ENCODE measurements at regions not wholly inside any gene's neighbourhood (a gene's known extent, or its start where the extent isn't known, plus 50 kb on each side); places are given as distances from the start of the nearest gene placed in this dataset.

DNA sequence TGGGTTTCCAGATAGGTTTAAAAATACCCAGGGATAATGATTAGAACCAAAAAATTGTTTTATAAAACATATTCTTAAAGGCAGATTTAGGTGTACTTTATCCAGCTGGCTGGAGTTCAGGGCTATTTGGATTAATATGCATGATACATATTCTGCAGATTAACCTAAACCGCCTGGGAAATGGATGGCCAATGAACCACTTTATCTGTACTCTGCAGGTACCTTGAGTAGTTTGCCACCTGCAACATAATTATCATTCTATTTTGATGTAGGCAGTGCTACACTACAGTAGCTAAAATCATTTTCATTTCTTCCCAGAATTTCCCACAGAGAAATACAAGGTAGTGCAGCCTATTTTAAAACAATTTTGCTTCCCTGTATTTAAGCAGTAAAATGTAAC, 683.2 kb upstream of the GNPDA2 start:
- Histone ChIP-seq H3K4me3 (ENCODE audit: low read length) (no peak overlapping the region), H3K9me3 (ENCODE audit: insufficient read depth, low read depth, low read length) (no peaks in the 10 kb centered on the region), H3K27me3 (ENCODE audit: insufficient read depth, low read length) (no peaks in the 10 kb centered on the region), H3K4me1 (ENCODE audit: insufficient read depth, low read length) (no peaks in the 10 kb centered on the region), H3K36me3 (ENCODE audit: insufficient read depth, low read depth, low read length) (no peaks in the 10 kb centered on the region), H3K27ac (ENCODE audit: low read length) (no peak overlapping the region), H3K9ac (ENCODE audit: low read depth, low read length) (no peak overlapping the region)

DNA sequence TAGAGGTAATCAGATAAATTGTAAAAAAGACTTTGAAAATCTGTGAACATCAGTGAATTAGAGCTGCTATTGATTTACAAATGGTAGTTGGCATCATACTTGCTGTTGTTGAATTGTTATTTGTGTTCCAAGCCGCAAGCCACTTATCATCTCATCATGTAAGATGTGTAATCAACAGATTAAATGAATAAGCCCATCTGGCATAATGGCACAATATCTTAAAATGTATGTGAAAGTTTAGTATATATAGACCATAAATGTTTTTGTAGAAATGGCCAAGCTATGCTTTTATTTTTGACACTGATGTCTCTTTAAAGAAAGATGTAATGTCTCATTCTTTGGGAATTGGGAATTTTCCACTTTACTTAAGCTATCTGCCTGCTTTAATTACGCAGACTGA, 682.6 kb upstream of the GNPDA2 start:
- Histone ChIP-seq H3K4me3 (ENCODE audit: low read length) (no peak overlapping the region), H3K9me3 (ENCODE audit: insufficient read depth, low read depth, low read length) (no peaks in the 10 kb centered on the region), H3K36me3 (ENCODE audit: insufficient read depth, low read depth, low read length) (no peaks in the 10 kb centered on the region), H3K4me1 (ENCODE audit: insufficient read depth, low read length) (no peaks in the 10 kb centered on the region), H3K27ac (ENCODE audit: low read length) (no peak overlapping the region), H3K9ac (ENCODE audit: low read depth, low read length) (no peak overlapping the region), H3K27me3 (ENCODE audit: insufficient read depth, low read length) (no peaks in the 10 kb centered on the region)

DNA sequence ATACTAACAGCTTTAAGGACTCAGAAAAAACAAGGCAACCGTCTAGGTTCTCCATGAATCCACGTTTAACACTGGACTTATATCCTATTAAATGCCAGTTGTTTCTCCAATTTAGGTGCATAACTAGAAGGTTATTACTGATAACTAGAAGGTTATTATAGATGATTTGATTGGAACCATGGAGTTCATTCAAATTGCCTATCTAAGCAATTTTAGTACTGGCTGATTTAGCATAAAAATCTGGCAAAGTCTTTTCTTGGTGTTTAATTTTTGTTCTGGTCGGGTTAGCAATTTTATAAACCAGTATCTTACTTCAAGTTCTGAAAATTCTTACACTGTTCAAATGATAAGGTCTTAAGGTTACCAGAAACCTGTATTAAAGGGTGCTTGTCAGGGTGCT, 672.8 kb upstream of the GNPDA2 start:
- Histone ChIP-seq H3K4me3 (ENCODE audit: low read length) (no peak overlapping the region), H3K36me3 (ENCODE audit: insufficient read depth, low read depth, low read length) (no peaks in the 10 kb centered on the region), H3K9me3 (ENCODE audit: insufficient read depth, low read depth, low read length) (peaks cover 6% of the 10 kb centered on the region), H3K27me3 (ENCODE audit: insufficient read depth, low read length) (no peaks in the 10 kb centered on the region), H3K4me1 (ENCODE audit: insufficient read depth, low read length) (no peaks in the 10 kb centered on the region), H3K27ac (ENCODE audit: low read length) (no peak overlapping the region), H3K9ac (ENCODE audit: low read depth, low read length) (no peak overlapping the region)

DNA sequence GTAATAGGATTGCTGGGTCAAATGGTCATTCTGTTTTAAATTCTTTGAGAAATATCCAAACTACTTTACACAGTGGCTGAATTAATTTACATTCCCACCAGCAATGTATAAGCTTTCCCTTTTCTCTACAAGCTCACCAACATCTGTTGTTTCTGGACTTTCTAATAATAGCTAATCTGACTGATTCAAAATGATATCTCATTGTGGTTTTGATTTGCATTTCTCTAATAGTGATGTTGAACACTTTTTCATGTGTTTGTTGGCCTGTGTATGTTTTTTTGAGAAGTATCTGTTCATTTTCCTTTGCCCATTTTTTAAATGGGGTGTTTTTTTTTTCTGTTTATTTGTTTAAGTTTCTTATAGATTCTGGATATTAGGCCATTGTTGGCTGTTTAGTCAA, 659.0 kb upstream of the GNPDA2 start:
- Histone ChIP-seq H3K4me3 (ENCODE audit: low read length) (no peak overlapping the region), H3K36me3 (ENCODE audit: insufficient read depth, low read depth, low read length) (no peaks in the 10 kb centered on the region), H3K27ac (ENCODE audit: low read length) (no peak overlapping the region)

GRCh38 chr4:45370408-45370807, 644.1 kb upstream of the GNPDA2 start:
- Histone ChIP-seq H3K9ac (ENCODE audit: low read depth, low read length) (no peak overlapping the region), H3K27ac (ENCODE audit: low read length) (no peak overlapping the region), H3K4me1 (ENCODE audit: insufficient read depth, low read length) (no peaks in the 10 kb centered on the region), H3K4me3 (ENCODE audit: low read length) (no peak overlapping the region), H3K27me3 (ENCODE audit: insufficient read depth, low read length) (no peaks in the 10 kb centered on the region), H3K36me3 (ENCODE audit: insufficient read depth, low read depth, low read length) (no peaks in the 10 kb centered on the region), H3K9me3 (ENCODE audit: insufficient read depth, low read depth, low read length) (no peaks in the 10 kb centered on the region)

More for the DNA sequence above, 659.0 kb upstream of the GNPDA2 start:
- no peaks in the 10 kb centered on the region for H3K9me3 ChIP-seq (ENCODE audit: insufficient read depth, low read depth, low read length)
- no peak overlapping the region for H3K9ac ChIP-seq (ENCODE audit: low read depth, low read length)
- no peaks in the 10 kb centered on the region; the same call in 1 of the 2 replicates for H3K4me1 ChIP-seq (ENCODE audit: insufficient read depth, low read length)
- no peaks in the 10 kb centered on the region for H3K27me3 ChIP-seq (ENCODE audit: insufficient read depth, low read length)

DNA sequence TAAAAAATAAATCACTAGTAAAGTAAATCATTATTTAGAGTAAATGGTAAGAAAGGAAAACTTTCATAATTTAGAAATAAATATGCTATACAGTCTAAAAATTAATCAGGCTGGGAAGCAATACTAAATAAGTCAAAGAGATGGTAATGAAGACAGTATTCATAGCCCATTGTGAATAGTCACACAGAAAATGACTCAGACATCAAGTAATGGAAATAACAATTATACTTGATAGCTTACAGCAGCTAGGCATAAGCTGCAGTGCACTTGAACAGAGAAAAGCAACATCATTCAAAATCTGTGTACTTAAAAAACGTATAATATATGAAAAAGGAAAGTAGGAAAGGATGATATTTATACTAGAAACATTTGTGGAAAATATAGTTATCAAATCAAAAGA, 642.5 kb upstream of the GNPDA2 start:
- H3K9me3 ChIP-seq (ENCODE audit: insufficient read depth, low read depth, low read length) = no peaks in the 10 kb centered on the region
- H3K4me3 ChIP-seq (ENCODE audit: low read length) = no peak overlapping the region
- no peak overlapping the region for H3K9ac ChIP-seq (ENCODE audit: low read depth, low read length)
- no peaks in the 10 kb centered on the region for H3K27me3 ChIP-seq (ENCODE audit: insufficient read depth, low read length)
- no peak overlapping the region for H3K27ac ChIP-seq (ENCODE audit: low read length)
- H3K36me3 ChIP-seq (ENCODE audit: insufficient read depth, low read depth, low read length) = no peaks in the 10 kb centered on the region
- no peaks in the 10 kb centered on the region for H3K4me1 ChIP-seq (ENCODE audit: insufficient read depth, low read length)

GRCh38 chr4:45363931-45364330, 637.6 kb upstream of the GNPDA2 start:
- H3K9me3 ChIP-seq (ENCODE audit: insufficient read depth, low read depth, low read length) = peaks cover 14% of the 10 kb centered on the region
- H3K27me3 ChIP-seq (ENCODE audit: insufficient read depth, low read length) = no peaks in the 10 kb centered on the region
- H3K4me1 ChIP-seq (ENCODE audit: insufficient read depth, low read length) = no peaks in the 10 kb centered on the region; the same call in 1 of the 2 replicates
- no peaks in the 10 kb centered on the region for H3K36me3 ChIP-seq (ENCODE audit: insufficient read depth, low read depth, low read length)
- no peak overlapping the region for H3K4me3 ChIP-seq (ENCODE audit: low read length)
- no peak overlapping the region for H3K27ac ChIP-seq (ENCODE audit: low read length)
- H3K9ac ChIP-seq (ENCODE audit: low read depth, low read length) = no peak overlapping the region

DNA sequence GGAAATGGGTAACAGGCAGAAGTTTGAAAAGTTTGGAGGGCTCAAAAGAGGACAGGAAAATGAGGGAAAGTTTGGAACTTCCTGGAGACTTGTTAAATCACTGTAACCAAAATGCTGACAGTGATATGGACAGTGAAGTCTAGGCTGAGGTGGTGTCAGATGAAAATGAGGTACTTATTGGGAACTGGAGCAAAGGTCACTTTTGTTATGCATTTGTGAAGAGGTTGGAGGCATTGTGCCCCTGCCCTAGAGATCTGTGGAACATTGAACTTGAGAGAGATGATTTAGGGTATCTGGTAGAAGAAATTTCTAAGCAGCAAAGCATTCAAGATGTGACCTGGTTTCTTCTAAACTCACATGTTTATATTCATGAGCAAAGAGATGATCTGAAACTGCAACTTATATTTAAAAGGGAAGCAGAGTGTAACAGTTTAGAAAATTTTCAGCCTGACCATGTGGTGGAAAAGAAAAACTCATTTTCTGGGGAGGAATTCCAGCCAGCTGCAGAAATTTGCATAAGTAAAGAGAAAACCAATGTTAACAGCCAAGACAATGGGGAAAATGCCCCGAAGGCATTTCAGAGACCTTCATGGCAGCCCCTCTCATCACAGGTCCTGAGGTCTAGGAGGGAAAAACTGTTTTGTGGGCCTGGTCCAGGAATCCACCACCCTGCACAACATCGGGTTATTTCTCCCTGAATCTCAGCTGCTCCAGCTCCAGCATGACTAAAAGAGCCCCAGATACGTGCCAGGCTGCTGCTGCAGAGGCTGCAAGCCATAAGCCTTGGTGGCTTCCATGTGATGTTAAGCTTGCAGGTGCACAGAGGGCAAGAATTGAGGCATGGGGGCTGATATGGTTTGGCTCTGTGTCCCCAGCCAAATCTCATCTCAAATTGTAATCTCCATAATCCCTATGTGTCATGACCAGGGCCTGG, 632.5 kb upstream of the GNPDA2 start:
- Histone ChIP-seq H3K4me1 (ENCODE audit: insufficient read depth, low read length) (no peaks in the 10 kb centered on the region; the same call in 1 of the 2 replicates), H3K4me3 (ENCODE audit: low read length) (0 out of 2 replicates have a peak overlapping the region, but pooled peaks have one; percentile 8), H3K27ac (ENCODE audit: low read length) (no peak overlapping the region), H3K27me3 (ENCODE audit: insufficient read depth, low read length) (no peaks in the 10 kb centered on the region), H3K9me3 (ENCODE audit: insufficient read depth, low read depth, low read length) (peaks cover 14% of the 10 kb centered on the region), H3K36me3 (ENCODE audit: insufficient read depth, low read depth, low read length) (no peaks in the 10 kb centered on the region), H3K9ac (ENCODE audit: low read depth, low read length) (no peak overlapping the region)

- H3K27ac ChIP-seq (ENCODE audit: low read length) = no peak overlapping the region
Observed at GRCh38 chr4:45353161-45353560, 626.8 kb upstream of the GNPDA2 start.

DNA sequence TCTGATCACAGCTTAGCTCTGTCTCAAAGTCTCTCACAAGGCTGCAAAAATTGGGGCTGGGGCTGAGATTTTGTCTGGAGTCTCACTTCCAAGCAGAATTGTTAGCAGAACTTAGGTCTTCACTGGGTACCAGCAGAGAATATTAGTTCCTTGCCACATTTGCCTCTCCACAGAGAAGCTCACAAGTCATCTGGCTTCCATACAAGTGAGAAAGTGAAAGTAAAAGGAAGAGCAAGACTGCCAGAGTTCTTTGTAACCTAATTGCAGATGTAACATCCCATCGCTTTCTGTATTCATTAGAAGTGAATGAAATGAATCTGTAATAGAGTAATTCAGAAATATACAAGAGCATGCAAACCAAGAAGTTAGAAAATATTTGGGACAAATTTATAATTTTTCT, 624.1 kb upstream of the GNPDA2 start:
- no peak overlapping the region for H3K4me3 ChIP-seq (ENCODE audit: low read length)
- no peaks in the 10 kb centered on the region for H3K36me3 ChIP-seq (ENCODE audit: insufficient read depth, low read depth, low read length)
- H3K9me3 ChIP-seq (ENCODE audit: insufficient read depth, low read depth, low read length) = no peaks in the 10 kb centered on the region
- H3K4me1 ChIP-seq (ENCODE audit: insufficient read depth, low read length) = peaks cover 4% of the 10 kb centered on the region; the same call in 1 of the 2 replicates
- H3K9ac ChIP-seq (ENCODE audit: low read depth, low read length) = no peak overlapping the region
- H3K27me3 ChIP-seq (ENCODE audit: insufficient read depth, low read length) = no peaks in the 10 kb centered on the region
- H3K27ac ChIP-seq (ENCODE audit: low read length) = no peak overlapping the region

More at GRCh38 chr4:45353161-45353560, 626.8 kb upstream of the GNPDA2 start:
- Histone ChIP-seq H3K9ac (ENCODE audit: low read depth, low read length) (no peak overlapping the region), H3K27me3 (ENCODE audit: insufficient read depth, low read length) (no peaks in the 10 kb centered on the region), H3K9me3 (ENCODE audit: insufficient read depth, low read depth, low read length) (no peaks in the 10 kb centered on the region), H3K36me3 (ENCODE audit: insufficient read depth, low read depth, low read length) (no peaks in the 10 kb centered on the region), H3K4me1 (ENCODE audit: insufficient read depth, low read length) (no peaks in the 10 kb centered on the region), H3K4me3 (ENCODE audit: low read length) (no peak overlapping the region)

DNA sequence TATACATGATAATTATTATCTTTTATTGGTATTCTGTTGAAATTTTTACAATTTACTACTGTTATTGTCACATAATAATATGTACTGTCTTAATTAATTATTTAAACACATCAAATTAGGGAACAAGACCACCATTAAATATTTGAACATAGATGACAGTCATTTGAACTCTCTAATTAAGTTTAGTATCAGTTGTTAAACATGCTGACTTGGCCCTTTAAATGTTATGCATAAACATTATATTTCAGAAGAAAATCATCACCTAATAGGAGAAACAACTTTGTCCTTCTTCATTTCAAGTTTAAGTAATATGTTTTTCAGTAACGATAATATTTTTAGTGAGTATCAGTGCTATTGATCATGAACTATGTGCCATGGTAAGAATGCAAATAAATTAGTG, 623.5 kb upstream of the GNPDA2 start:
- Histone ChIP-seq H3K4me3 (ENCODE audit: low read length) (no peak overlapping the region), H3K9me3 (ENCODE audit: insufficient read depth, low read depth, low read length) (no peaks in the 10 kb centered on the region), H3K9ac (ENCODE audit: low read depth, low read length) (no peak overlapping the region), H3K4me1 (ENCODE audit: insufficient read depth, low read length) (peaks cover 4% of the 10 kb centered on the region; the same call in 1 of the 2 replicates), H3K27me3 (ENCODE audit: insufficient read depth, low read length) (no peaks in the 10 kb centered on the region), H3K27ac (ENCODE audit: low read length) (no peak overlapping the region), H3K36me3 (ENCODE audit: insufficient read depth, low read depth, low read length) (no peaks in the 10 kb centered on the region)

- H3K27ac ChIP-seq (ENCODE audit: low read length) = no peak overlapping the region
- H3K9ac ChIP-seq (ENCODE audit: low read depth, low read length) = no peak overlapping the region; the same call in 1 of the 2 replicates
- no peaks in the 10 kb centered on the region for H3K9me3 ChIP-seq (ENCODE audit: insufficient read depth, low read depth, low read length)
- H3K27me3 ChIP-seq (ENCODE audit: insufficient read depth, low read length) = no peaks in the 10 kb centered on the region
- no peaks in the 10 kb centered on the region for H3K36me3 ChIP-seq (ENCODE audit: insufficient read depth, low read depth, low read length)
- H3K4me3 ChIP-seq (ENCODE audit: low read length) = peak overlapping the region; percentile 5; the same call in 1 of the 2 replicates
- peaks cover 4% of the 10 kb centered on the region; the same call in 1 of the 2 replicates for H3K4me1 ChIP-seq (ENCODE audit: insufficient read depth, low read length)
Observed at GRCh38 chr4:45346816-45347435, 620.6 kb upstream of the GNPDA2 start.

Measured in iPS-20b (cell line).